Naive thymus-derived CD4-positive, alpha-beta T cell (primary cell): ENCODE measurements at regions not wholly inside any gene's neighbourhood (a gene's known extent, or its start where the extent isn't known, plus 50 kb on each side); places are given as distances from the start of the nearest gene placed in this dataset.

ENCODE experiments used
- ATAC-seq: fragments of 150-1000 bp; cut with Tn5 transposase; 2 replicates; pipeline ENCODE4 v1.10.0; 2021; ENCODE audit warnings: mild to moderate bottlenecking, moderate library complexity
- CTCF ChIA-PET: fragments of 350-600 bp; sonication (Branson Sonifier 250); formaldehyde crosslinking; loops from one replicate; lab custom pipeline; 2021; ENCODE audit warnings: antibody characterized with exemption; lab: Charles Lee
- POLR2A ChIA-PET: fragments of 350-600 bp; sonication (Branson Sonifier 250); formaldehyde crosslinking; loops from one replicate; lab custom pipeline; 2021; ENCODE audit warnings: antibody characterized with exemption, inconsistent platforms; lab: Charles Lee
- DNase-seq, 9 donors: peaks; one replicate each; pipeline versions ENCODE4 v3.0.0 to v3.0.0-alpha.2; 2020 to 2022; ENCODE audit warnings: mixed read lengths in 1 of 9
- H3K27ac ChIP-seq: one replicate; pipeline ENCODE4 v1.7.0; 2013; ENCODE audit warnings: mild to moderate bottlenecking, low read depth, low read length, moderate library complexity
- H3K27me3 ChIP-seq, 2 donors: one replicate each; pipeline ENCODE4 v1.7.0; 2013; ENCODE audit warnings: low read length in 2 of 2, mild to moderate bottlenecking in 2 of 2, moderate library complexity in 2 of 2; ENCODE audit not compliant: control insufficient read depth in 2 of 2, insufficient read depth in 2 of 2
- H3K36me3 ChIP-seq, 3 experiments: 1 replicate in 2 of 3; 2 replicates in 1 of 3; pipeline ENCODE4 v1.7.0; 2013; ENCODE audit warnings: low read length in 3 of 3, mild to moderate bottlenecking in 3 of 3, moderate library complexity in 1 of 3; ENCODE audit not compliant: insufficient read depth in 3 of 3, control insufficient read depth in 2 of 3
- H3K4me1 ChIP-seq, 2 donors: one replicate each; pipeline ENCODE4 v1.7.0; 2013; ENCODE audit warnings: low read length in 2 of 2, mild to moderate bottlenecking in 2 of 2, moderate library complexity in 1 of 2; ENCODE audit not compliant: control insufficient read depth in 2 of 2, insufficient read depth in 2 of 2
- H3K4me3 ChIP-seq: 2 replicates; pipeline ENCODE4 v1.7.0; 2013; ENCODE audit warnings: mild to moderate bottlenecking, low read length
- H3K9me3 ChIP-seq, 3 experiments: 1 replicate in 2 of 3; 2 replicates in 1 of 3; pipeline ENCODE4 v1.7.0; 2013; ENCODE audit warnings: low read length in 3 of 3; ENCODE audit not compliant: control insufficient read depth in 2 of 3
- H3K27ac Mint-ChIP-seq, 9 donors: one replicate each; pipeline ENCODE4 v1.8.0; 2020 to 2022; ENCODE audit warnings: mixed read lengths in 9 of 9, mild to moderate bottlenecking in 8 of 9, moderate library complexity in 5 of 9, inconsistent platforms in 2 of 9
- H3K27me3 Mint-ChIP-seq, 5 donors: one replicate each; pipeline ENCODE4 v1.8.0; 2021 to 2022; ENCODE audit warnings: mixed read lengths in 5 of 5, mild to moderate bottlenecking in 1 of 5
- H3K36me3 Mint-ChIP-seq, 5 donors: one replicate each; pipeline ENCODE4 v1.8.0; 2020 to 2022; ENCODE audit warnings: mixed read lengths in 5 of 5, mild to moderate bottlenecking in 3 of 5, inconsistent platforms in 1 of 5
- H3K4me1 Mint-ChIP-seq, 7 donors: one replicate each; pipeline ENCODE4 v1.8.0; 2020 to 2022; ENCODE audit warnings: mixed read lengths in 7 of 7, mild to moderate bottlenecking in 3 of 7, inconsistent platforms in 1 of 7
- H3K4me3 Mint-ChIP-seq, 10 donors: one replicate each; pipeline ENCODE4 v1.8.0; 2020 to 2022; ENCODE audit warnings: mild to moderate bottlenecking in 10 of 10, mixed read lengths in 10 of 10, moderate library complexity in 6 of 10, inconsistent platforms in 2 of 10
- H3K9me3 Mint-ChIP-seq, 11 donors: one replicate each; pipeline ENCODE4 v1.8.0; 2020 to 2022; ENCODE audit warnings: mixed read lengths in 11 of 11, mild to moderate bottlenecking in 4 of 11, inconsistent platforms in 1 of 11, moderate library complexity in 1 of 11
- intact Hi-C, 2 donors: fragments of 100-400 bp; cut with micrococcal nuclease; formaldehyde crosslinking; loops; one replicate each; pipeline ENCODE4 v1.15.1; 2023

- Histone ChIP-seq H3K27ac (no peak overlapping the region), H3K4me3 (no peak overlapping the region), H3K4me1 (no peaks in the 10 kb centered on the region), H3K9me3 (no peaks in the 10 kb centered on the region), H3K36me3 (no peaks in the 10 kb centered on the region), H3K27me3 (no peaks in the 10 kb centered on the region)
- POLR2A ChIA-PET = no interaction called here
- intact Hi-C loops = no loop called here
- Mint-ChIP-seq H3K36me3 (no peaks in the 10 kb centered on the region), H3K27me3 (no peaks in the 10 kb centered on the region), H3K4me3 (no peak overlapping the region), H3K4me1 (peaks cover 0 to 2% (median 0%) of the 10 kb centered on the region in 7 donors), H3K9me3 (no peaks in the 10 kb centered on the region), H3K27ac (no peak overlapping the region)
- no peak for DNase-seq
- CTCF ChIA-PET = no interaction called here
- no peak for ATAC-seq
Observed at GRCh38 chrX:129035180-129035579, 488.1 kb downstream of the SMARCA1 start.

- POLR2A ChIA-PET = no interaction called here
- Mint-ChIP-seq H3K27ac (no peak overlapping the region), H3K27me3 (no peaks in the 10 kb centered on the region), H3K36me3 (no peaks in the 10 kb centered on the region), H3K4me1 (peaks cover 0 to 2% (median 0%) of the 10 kb centered on the region in 7 donors), H3K9me3 (no peaks in the 10 kb centered on the region), H3K4me3 (no peak overlapping the region)
- DNase-seq (no peak), ATAC-seq (no peak)
- H3K27ac ChIP-seq = no peak overlapping the region
- no peaks in the 10 kb centered on the region for H3K36me3 ChIP-seq
- H3K9me3 ChIP-seq = no peaks in the 10 kb centered on the region
- intact Hi-C loops = no loop called here
- no peak overlapping the region for H3K4me3 ChIP-seq
- no peaks in the 10 kb centered on the region for H3K27me3 ChIP-seq
- CTCF ChIA-PET = no interaction called here
- H3K4me1 ChIP-seq = no peaks in the 10 kb centered on the region
Observed at GRCh38 chrX:129034196-129034595, 489.1 kb downstream of the SMARCA1 start.

DNA sequence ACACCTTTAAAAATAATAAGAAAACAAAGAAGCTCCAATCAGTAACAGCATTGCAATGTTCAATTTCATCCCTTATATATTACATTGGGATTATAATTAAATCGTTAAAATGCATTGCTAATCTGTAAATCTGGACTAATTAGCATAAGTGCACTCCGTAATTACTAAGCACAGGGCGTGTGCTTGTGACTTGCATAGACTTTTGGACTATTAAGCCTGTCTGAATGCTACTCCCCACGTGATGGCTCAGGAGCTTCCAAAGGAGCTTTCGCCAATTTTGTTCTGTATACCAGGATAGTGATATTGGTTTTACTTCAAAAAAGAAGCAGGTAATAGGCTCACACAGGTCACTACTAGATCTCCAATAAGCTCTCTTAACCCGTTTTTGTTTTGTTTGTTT lies 497.1 kb downstream of the SMARCA1 start:
- Mint-ChIP-seq H3K4me3 (no peak overlapping the region), H3K9me3 (peaks cover 0 to 5% (median 0%) of the 10 kb centered on the region in 11 donors), H3K27ac (no peak overlapping the region), H3K27me3 (peaks cover 0 to 5% (median 0%) of the 10 kb centered on the region in 5 donors), H3K36me3 (no peaks in the 10 kb centered on the region), H3K4me1 (no peaks in the 10 kb centered on the region)
- no peak overlapping the region for H3K4me3 ChIP-seq
- H3K27ac ChIP-seq = no peak overlapping the region
- intact Hi-C loops = no loop called here
- H3K36me3 ChIP-seq = no peaks in the 10 kb centered on the region
- ATAC-seq (no peak), DNase-seq (no peak)
- H3K9me3 ChIP-seq = no peaks in the 10 kb centered on the region
- ChIA-PET POLR2A (no interaction called here), CTCF (no interaction called here)
- no peaks in the 10 kb centered on the region for H3K27me3 ChIP-seq
- no peaks in the 10 kb centered on the region for H3K4me1 ChIP-seq

GRCh38 chrX:129025376-129025775 lies 497.9 kb downstream of the SMARCA1 start:
- Histone ChIP-seq H3K27ac (no peak overlapping the region), H3K9me3 (no peaks in the 10 kb centered on the region), H3K27me3 (no peaks in the 10 kb centered on the region), H3K4me3 (no peak overlapping the region), H3K4me1 (no peaks in the 10 kb centered on the region), H3K36me3 (no peaks in the 10 kb centered on the region)
- Mint-ChIP-seq H3K27ac (no peak overlapping the region), H3K4me3 (no peak overlapping the region), H3K27me3 (peaks cover 0 to 5% (median 0%) of the 10 kb centered on the region in 5 donors), H3K4me1 (no peaks in the 10 kb centered on the region), H3K9me3 (peaks cover 0 to 5% (median 0%) of the 10 kb centered on the region in 11 donors), H3K36me3 (no peaks in the 10 kb centered on the region)
- POLR2A ChIA-PET = no interaction called here
- DNase-seq (no peak), ATAC-seq (no peak)
- intact Hi-C loops = no loop called here
- CTCF ChIA-PET = no interaction called here

GRCh38 chrX:129019412-129019811 lies 503.9 kb downstream of the SMARCA1 start:
- DNase-seq (no peak), ATAC-seq (no peak)
- H3K36me3 Mint-ChIP-seq = no peaks in the 10 kb centered on the region
- no peak overlapping the region for H3K4me3 Mint-ChIP-seq
- peaks cover 0 to 12% (median 0%) of the 10 kb centered on the region in 5 donors for H3K27me3 Mint-ChIP-seq
- CTCF ChIA-PET = no interaction called here
- POLR2A ChIA-PET = no interaction called here
- Histone ChIP-seq H3K36me3 (no peaks in the 10 kb centered on the region), H3K27me3 (no peaks in the 10 kb centered on the region), H3K9me3 (no peaks in the 10 kb centered on the region), H3K4me3 (no peak overlapping the region), H3K4me1 (no peaks in the 10 kb centered on the region), H3K27ac (no peak overlapping the region)
- peaks cover 0 to 5% (median 0%) of the 10 kb centered on the region in 11 donors for H3K9me3 Mint-ChIP-seq
- intact Hi-C loops = no loop called here
- no peak overlapping the region for H3K27ac Mint-ChIP-seq
- no peaks in the 10 kb centered on the region for H3K4me1 Mint-ChIP-seq

- H3K36me3 ChIP-seq = no peaks in the 10 kb centered on the region
- ChIA-PET POLR2A (no interaction called here), CTCF (no interaction called here)
- H3K9me3 ChIP-seq = no peaks in the 10 kb centered on the region
- H3K27ac Mint-ChIP-seq = no peak overlapping the region
- intact Hi-C loops = no loop called here
- H3K27ac ChIP-seq = no peak overlapping the region
- ATAC-seq = no peak
- H3K9me3 Mint-ChIP-seq = no peaks in the 10 kb centered on the region
- no peak overlapping the region for H3K4me3 Mint-ChIP-seq
- DNase-seq = no peak
- no peaks in the 10 kb centered on the region for H3K4me1 ChIP-seq
- no peak overlapping the region for H3K4me3 ChIP-seq
- no peaks in the 10 kb centered on the region for H3K27me3 ChIP-seq
- H3K27me3 Mint-ChIP-seq = peaks cover 0 to 12% (median 0%) of the 10 kb centered on the region in 5 donors
- H3K4me1 Mint-ChIP-seq = no peaks in the 10 kb centered on the region
- H3K36me3 Mint-ChIP-seq = no peaks in the 10 kb centered on the region
Observed at GRCh38 chrX:129015381-129015780, 507.9 kb downstream of the SMARCA1 start.

DNA sequence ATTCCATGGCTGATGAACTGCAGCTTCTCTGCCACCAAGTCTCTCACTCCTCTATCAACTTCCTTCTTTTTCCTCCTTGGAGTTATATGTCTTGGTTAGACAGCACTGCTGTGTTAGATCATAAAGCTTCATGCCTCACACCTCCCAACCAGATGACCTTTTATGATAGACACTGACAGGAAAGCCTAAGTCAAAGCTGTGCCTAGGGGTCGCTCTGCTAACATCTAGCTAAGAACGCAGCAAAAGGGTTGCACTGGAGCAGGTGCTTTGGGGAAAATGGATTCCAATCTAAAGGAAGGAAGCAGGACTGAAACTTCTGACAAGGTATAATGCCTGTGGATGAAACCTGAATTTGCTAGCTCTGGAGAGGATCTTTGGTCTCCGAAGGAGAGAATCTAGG lies 509.7 kb downstream of the SMARCA1 start:
- H3K36me3 ChIP-seq = no peaks in the 10 kb centered on the region
- no peak overlapping the region for H3K27ac Mint-ChIP-seq
- no peaks in the 10 kb centered on the region for H3K27me3 Mint-ChIP-seq
- ATAC-seq = no peak
- intact Hi-C loops = no loop called here
- H3K27ac ChIP-seq = no peak overlapping the region
- no peaks in the 10 kb centered on the region for H3K36me3 Mint-ChIP-seq
- H3K4me3 ChIP-seq = no peak overlapping the region
- no peaks in the 10 kb centered on the region for H3K9me3 Mint-ChIP-seq
- no peaks in the 10 kb centered on the region for H3K4me1 ChIP-seq
- H3K4me3 Mint-ChIP-seq = no peak overlapping the region
- POLR2A ChIA-PET = no interaction called here
- H3K9me3 ChIP-seq = no peaks in the 10 kb centered on the region
- CTCF ChIA-PET = no interaction called here
- no peak for DNase-seq
- no peaks in the 10 kb centered on the region for H3K27me3 ChIP-seq
- H3K4me1 Mint-ChIP-seq = no peaks in the 10 kb centered on the region
